ENCODE measurements at regions not wholly inside any gene's neighbourhood (a gene's known extent, or its start where the extent isn't known, plus 50 kb on each side); places are given as distances from the start of the nearest gene placed in this dataset.

DNA sequence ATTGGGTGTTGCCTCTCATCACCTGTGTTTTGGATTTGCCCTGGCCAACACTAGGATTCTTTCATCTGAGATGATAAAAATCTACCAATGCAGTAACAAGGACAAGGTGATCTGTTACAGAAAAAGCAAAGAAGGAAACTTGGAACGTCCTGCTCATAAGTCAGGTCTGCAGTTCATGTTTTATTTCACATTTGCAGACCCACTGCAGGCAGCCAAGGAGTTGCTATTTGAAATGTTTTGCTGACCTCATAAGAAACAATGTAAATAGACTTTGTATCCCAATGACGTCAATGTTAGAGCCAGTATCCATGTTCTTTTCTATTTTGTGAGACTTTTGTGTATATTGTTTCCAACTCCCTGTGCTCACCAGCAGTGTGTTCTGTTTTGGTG lies 312.9 kb downstream of the DEPDC1B start:
- H3K27me3 ChIP-seq (replicated peaks in 1 of 2; ENCODE audit: control insufficient read depth in 2 of 2, insufficient read depth in 2 of 2, low read length in 1 of 2), result no peaks in the 10 kb centered on the region
- no peak overlapping the region for H3K27ac ChIP-seq (ENCODE audit: control insufficient read depth, insufficient read depth)
- no peaks in the 10 kb centered on the region for H3K9me3 ChIP-seq (replicated peaks; ENCODE audit: control insufficient read depth, insufficient read depth, low read length)
- DNase-seq (ENCODE audit: low read depth, low spot score), result no peak
- FAIRE-seq, result no peak
- POLR2A ChIA-PET, result no interaction called here
- no peaks in the 10 kb centered on the region for H3K36me3 ChIP-seq (ENCODE audit: control insufficient read depth in 2 of 2, insufficient read depth in 2 of 2, low read length in 1 of 2)
- H3K4me1 ChIP-seq (ENCODE audit: control insufficient read depth, insufficient read depth, low read length), result no peaks in the 10 kb centered on the region
- no peak overlapping the region for H2AFZ ChIP-seq (ENCODE audit: control insufficient read depth, low read depth, low read length)
- SMC1A ChIA-PET (ENCODE audit: uncharacterized antibody, unreplicated experiment), result no interaction called here
- no peak for ATAC-seq
- no peak overlapping the region for H3K4me3 ChIP-seq
- CTCF ChIA-PET, result no interaction called here
- intact Hi-C loops (cut with micrococcal nuclease; ENCODE audit: unreplicated experiment), result no loop called here
- H3K79me2 ChIP-seq (ENCODE audit: control insufficient read depth, insufficient read depth, low read length), result no peaks in the 10 kb centered on the region
- BruUV-seq (replicated peaks), result no TSS peak
- H3K4me2 ChIP-seq (ENCODE audit: control insufficient read depth, insufficient read depth), result no peak overlapping the region
- H3K9ac ChIP-seq (ENCODE audit: control insufficient read depth, insufficient read depth, low read length), result no peak overlapping the region
- RAD21 ChIA-PET (ENCODE audit: unreplicated experiment), result no interaction called here
- no peaks in the 10 kb centered on the region; the same call in 1 of the 2 replicates for H4K20me1 ChIP-seq (ENCODE audit: control insufficient read depth, insufficient read depth)
- in situ Hi-C loops (cut with MboI), result loop anchor here (10.0 kb wide), 1 partner anchor 572 kb away; no protein-coding TSS in a partner anchor
- 50% methylated on average over 2 of the region's 2 CpGs for WGBS (ENCODE audit: insufficient coverage, insufficient replicate concordance, low lambda C conversion rate, missing lambda C conversion rate)
- TF ChIP-seq BRCA1 (IDR thresholded peaks at IDR 0.05; ENCODE audit: low read depth, low read length) (no peak), RAD51 (IDR thresholded peaks at IDR 0.05) (no peak), EED (IDR thresholded peaks at IDR 0.05; ENCODE audit: low read depth) (no peak), MYB (IDR thresholded peaks at IDR 0.05; ENCODE audit: borderline replicate concordance, low read depth, low read length) (no peak), BHLHE40 (IDR thresholded peaks at IDR 0.05; ENCODE audit: borderline replicate concordance in 1 of 2, low read depth in 2 of 2, low read length in 1 of 2) (no peak), ZNF24 (IDR thresholded peaks at IDR 0.05) (no peak)
- TF ChIP-seq, protein P1, sequence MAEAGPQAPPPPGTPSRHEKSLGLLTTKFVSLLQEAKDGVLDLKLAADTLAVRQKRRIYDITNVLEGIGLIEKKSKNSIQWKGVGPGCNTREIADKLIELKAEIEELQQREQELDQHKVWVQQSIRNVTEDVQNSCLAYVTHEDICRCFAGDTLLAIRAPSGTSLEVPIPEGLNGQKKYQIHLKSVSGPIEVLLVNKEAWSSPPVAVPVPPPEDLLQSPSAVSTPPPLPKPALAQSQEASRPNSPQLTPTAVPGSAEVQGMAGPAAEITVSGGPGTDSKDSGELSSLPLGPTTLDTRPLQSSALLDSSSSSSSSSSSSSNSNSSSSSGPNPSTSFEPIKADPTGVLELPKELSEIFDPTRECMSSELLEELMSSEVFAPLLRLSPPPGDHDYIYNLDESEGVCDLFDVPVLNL (IDR thresholded peaks at IDR 0.05; ENCODE audit: low read depth, low read length), result no peak
- TF ChIP-seq, protein P2, sequence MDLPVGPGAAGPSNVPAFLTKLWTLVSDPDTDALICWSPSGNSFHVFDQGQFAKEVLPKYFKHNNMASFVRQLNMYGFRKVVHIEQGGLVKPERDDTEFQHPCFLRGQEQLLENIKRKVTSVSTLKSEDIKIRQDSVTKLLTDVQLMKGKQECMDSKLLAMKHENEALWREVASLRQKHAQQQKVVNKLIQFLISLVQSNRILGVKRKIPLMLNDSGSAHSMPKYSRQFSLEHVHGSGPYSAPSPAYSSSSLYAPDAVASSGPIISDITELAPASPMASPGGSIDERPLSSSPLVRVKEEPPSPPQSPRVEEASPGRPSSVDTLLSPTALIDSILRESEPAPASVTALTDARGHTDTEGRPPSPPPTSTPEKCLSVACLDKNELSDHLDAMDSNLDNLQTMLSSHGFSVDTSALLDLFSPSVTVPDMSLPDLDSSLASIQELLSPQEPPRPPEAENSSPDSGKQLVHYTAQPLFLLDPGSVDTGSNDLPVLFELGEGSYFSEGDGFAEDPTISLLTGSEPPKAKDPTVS (IDR thresholded peaks at IDR 0.05; ENCODE audit: low read depth, low read length), result no peak
